ENCODE measurements at regions not wholly inside any gene's neighbourhood (a gene's known extent, or its start where the extent isn't known, plus 50 kb on each side); places are given as distances from the start of the nearest gene placed in this dataset.

DNA sequence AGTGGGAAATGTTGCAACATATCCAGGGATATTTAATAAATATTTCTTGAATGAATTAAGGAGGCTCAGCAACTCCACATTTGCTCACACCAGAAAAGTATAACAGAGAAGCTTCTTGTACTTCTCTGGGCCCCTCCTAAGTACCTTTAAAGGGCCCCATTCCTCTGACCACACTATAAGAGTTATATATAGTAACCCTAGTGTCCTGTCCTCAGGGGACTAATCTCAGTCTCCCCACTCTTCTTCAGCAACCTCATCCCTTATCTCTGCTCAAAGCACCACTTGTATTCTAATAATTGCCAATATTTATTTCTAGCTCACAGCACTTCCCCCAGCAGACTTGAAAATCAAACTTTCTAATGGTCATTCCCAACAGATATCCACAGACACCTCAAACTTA, 237.1 kb downstream of the GXYLT1 start:
- no peak for FAIRE-seq
- TF ChIP-seq, protein P1, sequence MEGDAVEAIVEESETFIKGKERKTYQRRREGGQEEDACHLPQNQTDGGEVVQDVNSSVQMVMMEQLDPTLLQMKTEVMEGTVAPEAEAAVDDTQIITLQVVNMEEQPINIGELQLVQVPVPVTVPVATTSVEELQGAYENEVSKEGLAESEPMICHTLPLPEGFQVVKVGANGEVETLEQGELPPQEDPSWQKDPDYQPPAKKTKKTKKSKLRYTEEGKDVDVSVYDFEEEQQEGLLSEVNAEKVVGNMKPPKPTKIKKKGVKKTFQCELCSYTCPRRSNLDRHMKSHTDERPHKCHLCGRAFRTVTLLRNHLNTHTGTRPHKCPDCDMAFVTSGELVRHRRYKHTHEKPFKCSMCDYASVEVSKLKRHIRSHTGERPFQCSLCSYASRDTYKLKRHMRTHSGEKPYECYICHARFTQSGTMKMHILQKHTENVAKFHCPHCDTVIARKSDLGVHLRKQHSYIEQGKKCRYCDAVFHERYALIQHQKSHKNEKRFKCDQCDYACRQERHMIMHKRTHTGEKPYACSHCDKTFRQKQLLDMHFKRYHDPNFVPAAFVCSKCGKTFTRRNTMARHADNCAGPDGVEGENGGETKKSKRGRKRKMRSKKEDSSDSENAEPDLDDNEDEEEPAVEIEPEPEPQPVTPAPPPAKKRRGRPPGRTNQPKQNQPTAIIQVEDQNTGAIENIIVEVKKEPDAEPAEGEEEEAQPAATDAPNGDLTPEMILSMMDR (IDR thresholded peaks at IDR 0.05; ENCODE audit: insufficient read depth, missing control alignments): no peak
- no peak for DNase-seq (ENCODE audit: insufficient read length, low spot score)

DNA sequence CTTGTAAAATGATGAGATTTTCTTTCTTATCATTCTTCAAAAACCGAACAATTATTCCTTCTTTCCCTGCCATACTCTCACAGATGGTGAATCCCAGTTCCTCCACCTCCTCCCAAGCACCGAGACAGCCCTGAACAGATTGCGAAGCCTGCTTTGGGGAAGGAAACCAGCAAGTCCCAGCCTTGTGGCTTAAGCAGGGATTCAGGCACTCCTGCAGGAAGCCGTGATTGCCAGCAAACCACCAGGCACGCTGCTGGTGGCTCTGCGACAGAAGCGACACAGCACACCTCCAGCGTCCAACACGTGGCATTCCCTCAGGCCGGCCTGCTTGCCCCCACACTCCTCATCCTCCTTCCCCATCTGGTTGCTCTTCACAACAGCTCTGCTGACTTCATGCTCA, 237.7 kb downstream of the GXYLT1 start:
- DNase-seq (ENCODE audit: insufficient read length, low spot score) (no peak), FAIRE-seq (no peak)
- TF ChIP-seq, protein P1 (IDR thresholded peaks at IDR 0.05; ENCODE audit: insufficient read depth, missing control alignments): no peak

DNA sequence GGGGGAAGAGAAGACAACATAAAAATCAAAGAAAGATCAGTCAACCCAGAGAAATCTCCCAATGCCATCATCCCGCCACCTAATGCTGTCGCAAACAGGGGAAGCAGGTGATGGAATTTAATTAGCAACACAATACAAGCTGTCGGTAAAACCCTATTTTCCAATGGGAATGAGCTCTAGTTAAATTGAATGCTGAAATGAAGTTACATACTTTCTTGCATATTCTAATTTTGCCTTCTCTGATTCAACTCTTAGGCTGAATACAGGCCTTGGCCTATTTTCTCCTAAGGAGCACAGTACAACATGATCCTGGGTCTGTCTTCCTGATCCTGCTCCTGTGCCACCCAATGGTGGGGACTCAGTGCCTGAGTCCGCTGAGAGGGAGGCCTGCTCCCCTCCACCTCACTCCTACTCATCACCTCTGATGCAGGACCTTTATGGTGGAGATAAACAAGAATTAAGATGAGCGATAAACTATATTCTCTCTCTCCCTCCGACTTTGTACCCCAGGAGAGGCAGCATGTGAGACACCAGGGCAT, 238.8 kb downstream of the GXYLT1 start:
- no peak for FAIRE-seq
- TF ChIP-seq, protein P1 (IDR thresholded peaks at IDR 0.05; ENCODE audit: insufficient read depth, missing control alignments): no peak
- no peak for DNase-seq (ENCODE audit: insufficient read length, low spot score)

DNA sequence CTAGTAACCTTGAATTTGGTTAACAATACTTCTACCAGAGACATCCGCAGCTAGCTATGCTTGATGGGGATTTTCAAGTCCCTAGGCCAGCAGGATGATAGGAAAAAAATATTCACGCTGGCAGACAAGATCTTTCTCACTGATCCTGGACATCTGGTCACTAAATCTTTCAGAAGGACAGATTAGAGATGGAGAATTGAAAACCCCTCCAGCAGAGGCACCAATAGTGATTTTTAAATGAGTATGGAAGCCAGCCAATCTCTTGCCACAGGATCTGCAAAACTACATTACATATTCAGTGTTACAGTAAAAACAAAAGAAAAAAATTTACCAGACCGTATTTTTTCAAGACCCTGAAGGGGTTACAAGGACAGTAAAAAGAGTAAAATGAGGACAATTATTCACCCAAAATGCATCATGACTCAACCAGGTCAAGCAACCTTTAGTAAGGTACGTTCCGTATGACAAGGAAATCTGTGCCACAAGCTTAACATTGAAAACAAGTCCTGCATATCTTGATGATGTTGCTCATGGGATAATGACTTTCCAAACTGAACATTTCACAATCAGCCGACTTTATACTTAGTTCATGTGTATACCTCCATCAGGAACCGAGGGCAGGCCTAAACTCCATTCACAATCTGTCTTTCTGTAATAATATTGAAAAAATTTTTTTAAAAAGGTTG, 239.5 kb downstream of the GXYLT1 start:
- DNase-seq (ENCODE audit: insufficient read length, low spot score) (no peak), FAIRE-seq (no peak)
- TF ChIP-seq, protein P1 (IDR thresholded peaks at IDR 0.05; ENCODE audit: insufficient read depth, missing control alignments): no peak

DNA sequence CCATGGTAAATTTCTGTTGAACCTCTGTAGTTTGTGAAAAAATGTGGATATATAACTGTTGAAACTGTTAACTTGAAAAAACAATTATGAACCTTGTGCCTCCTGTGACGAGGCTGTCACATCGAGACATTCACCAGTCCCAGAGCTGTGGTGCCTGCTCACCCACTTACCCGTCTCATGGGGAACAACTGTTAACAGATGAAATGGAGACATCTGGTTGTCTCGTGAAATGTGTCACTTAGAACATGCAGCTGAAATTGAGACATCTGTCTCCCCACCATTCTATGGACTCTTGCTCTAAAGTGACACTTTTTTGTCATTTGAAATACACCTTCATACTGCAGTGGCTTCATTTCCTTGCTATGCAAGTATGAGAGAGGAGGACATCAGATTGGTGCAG, 240.6 kb downstream of the GXYLT1 start:
- TF ChIP-seq, protein P1 (IDR thresholded peaks at IDR 0.05; ENCODE audit: insufficient read depth, missing control alignments): no peak
- DNase-seq (ENCODE audit: insufficient read length, low spot score) (no peak), FAIRE-seq (no peak)

DNA sequence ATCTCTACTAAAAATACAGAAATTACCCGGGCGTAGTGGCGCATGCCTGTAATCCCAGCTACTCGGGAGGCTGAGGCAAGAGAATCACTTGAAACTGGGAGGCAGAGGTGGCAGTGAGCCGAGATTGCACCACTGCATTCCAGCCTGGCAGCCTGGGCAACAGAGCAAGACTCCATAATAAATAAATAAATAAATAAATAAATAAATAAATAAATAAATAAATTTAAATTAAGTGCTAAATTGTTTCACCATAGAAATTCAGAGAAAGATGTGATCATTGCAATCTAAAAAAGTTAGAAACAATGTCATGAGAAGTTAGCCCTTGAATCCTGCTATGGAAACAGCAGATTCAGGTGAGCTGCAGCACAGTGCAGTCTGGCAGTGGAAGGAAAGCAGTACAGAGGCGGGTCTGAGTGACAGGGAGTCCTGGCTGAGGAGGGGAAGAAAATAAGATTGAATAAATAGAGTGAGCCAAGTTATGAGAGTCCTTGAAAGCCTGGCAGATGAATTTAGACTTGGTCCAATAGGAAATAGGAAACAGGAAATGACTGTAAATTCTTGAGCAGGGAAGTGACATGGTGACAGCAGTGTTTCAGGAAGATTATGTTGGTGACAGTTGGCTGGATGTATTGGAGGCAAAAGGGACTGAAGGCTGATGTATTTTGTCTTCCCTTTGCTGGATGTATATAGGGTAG, 241.5 kb downstream of the GXYLT1 start:
- TF ChIP-seq, protein P1 (IDR thresholded peaks at IDR 0.05; ENCODE audit: insufficient read depth, missing control alignments): no peak
- DNase-seq (ENCODE audit: insufficient read length, low spot score) (no peak), FAIRE-seq (no peak)

DNA sequence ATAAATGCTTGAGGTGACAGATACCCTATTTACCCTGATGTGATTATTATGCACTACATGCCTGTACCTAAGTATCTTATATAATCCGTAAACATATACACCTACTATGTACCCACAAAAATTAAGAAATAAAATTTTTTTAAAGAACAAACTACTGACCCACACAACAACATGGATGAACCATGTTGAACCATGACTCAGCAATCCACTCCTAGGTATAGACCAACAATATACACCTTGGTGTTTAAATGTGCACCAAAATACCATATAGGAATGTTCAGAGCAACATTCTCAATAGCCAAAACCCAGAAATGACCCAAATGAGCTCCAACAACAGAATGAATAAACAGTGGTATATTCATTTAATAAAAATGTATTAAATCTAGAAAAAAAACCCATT, 245.1 kb downstream of the GXYLT1 start:
- TF ChIP-seq, protein P1 (IDR thresholded peaks at IDR 0.05; ENCODE audit: insufficient read depth, missing control alignments): no peak
- FAIRE-seq (no peak), DNase-seq (ENCODE audit: insufficient read length, low spot score) (no peak)
